GM19351 (cell line): ENCODE measurements at regions not wholly inside any gene's neighbourhood (a gene's known extent, or its start where the extent isn't known, plus 50 kb on each side); places are given as distances from the start of the nearest gene placed in this dataset.
"Not testable (repeated sequence)": the region's sequence is repeated elsewhere in the genome, so short reads cannot be mapped to it uniquely, and the experiment has no call there.

Experiments used
- ATAC-seq: cut with Tn5 transposase; IDR thresholded peaks from one replicate; pipeline ENCODE4 v1.9.1; 2021; ENCODE audit warnings: mild to moderate bottlenecking, moderate library complexity; ENCODE audit not compliant: unreplicated experiment

DNA sequence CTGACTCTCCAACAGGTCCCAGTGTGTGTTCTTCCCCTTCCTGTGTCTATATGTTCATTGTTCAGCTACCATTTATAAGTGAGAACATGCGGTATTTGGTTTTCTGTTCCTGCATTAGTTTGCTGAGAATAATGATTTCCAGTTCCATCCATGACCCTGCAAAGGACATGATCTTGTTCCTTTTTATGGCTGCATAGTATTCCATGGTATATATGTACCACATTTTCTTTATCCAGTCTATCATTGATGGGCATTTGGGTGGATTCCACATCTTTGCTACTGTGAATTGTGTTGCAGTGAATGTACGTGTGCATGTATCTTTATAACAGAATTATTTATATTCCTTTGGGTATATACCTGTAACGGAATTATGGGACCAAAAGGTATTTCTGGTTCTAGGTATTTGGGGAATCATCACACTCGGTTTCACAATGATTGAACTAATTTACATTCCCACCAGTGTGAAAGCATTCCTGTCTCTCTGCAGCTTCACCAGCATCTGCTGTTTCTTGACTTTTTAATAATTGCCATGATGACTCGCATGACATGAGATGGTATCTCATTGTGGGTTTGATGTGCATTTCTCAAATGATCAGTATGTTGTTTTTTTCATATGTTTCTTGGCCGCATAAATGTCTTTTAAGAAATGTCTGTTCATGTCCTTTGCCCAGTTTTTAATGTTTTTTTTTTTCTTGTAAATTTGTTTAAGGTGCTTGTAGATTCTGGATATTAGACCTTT lies 60.2 kb downstream of the LSMEM1 start:
- ATAC-seq: no peak

- no peak for ATAC-seq
These were observed 66.1 kb downstream of the LSMEM1 start for GRCh38 chr7:112546723-112547513.

- no peak for ATAC-seq
These were observed 67.1 kb downstream of the LSMEM1 start for GRCh38 chr7:112547916-112548315.

DNA sequence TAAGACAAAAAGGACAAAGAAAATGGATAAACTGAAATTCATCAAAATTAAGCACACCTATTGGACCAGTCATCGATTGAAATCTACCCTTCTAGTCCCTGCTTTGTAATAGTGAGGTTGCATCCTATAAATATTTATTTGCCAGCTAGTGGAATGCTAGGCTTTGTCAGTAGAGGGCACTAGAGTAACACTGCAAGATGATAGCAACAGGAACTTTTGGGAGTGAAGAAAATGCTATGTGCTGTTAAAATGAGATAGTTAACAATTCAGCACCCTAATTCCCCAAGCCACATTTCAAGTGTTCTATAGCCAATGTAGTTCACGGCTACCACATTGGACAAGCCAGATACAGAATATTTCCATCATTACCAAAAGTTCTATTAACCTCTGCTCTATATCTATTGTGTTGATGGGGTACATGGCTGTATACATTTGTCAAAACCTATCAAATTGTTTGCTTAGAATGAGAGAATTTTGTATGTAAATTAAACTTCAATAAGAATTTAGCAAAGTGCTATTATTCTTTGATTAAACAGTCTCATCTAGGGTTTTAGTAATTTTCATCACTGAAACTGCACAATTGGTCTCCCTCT lies 69.8 kb downstream of the LSMEM1 start:
- peak; percentile 93 for ATAC-seq

- ATAC-seq: not testable (repeated sequence)
These were observed 70.7 kb downstream of the LSMEM1 start for GRCh38 chr7:112551521-112551920.

GRCh38 chr7:112554591-112554990 lies 73.8 kb downstream of the LSMEM1 start:
- ATAC-seq: no peak

DNA sequence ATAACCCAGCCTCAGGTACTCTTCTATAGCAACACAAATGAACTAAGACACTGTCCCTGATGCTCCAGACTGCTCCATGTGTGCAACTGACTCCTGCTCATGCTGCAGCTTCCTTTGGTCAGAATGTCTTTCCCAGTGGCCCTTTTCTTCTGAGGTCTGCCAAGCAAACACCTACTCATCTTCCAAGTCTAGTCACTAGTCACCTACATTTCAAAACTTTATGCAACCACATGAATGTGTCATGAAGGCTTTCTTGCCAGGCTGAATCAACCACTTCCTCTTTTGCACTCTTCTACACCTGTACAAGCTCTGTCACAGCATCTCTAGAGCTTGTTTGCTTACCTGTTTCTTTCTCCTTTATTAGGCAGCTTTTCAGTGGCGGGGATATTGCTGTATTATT lies 75.8 kb downstream of the LSMEM1 start:
- ATAC-seq: peak; percentile 99

- ATAC-seq: no peak
These were observed 85.9 kb downstream of the LSMEM1 start for GRCh38 chr7:112566442-112567324.

GRCh38 chr7:112567388-112567787 lies 86.6 kb downstream of the LSMEM1 start:
- ATAC-seq: no peak

- peak; percentile 52 for ATAC-seq
These were observed 91.2 kb downstream of the LSMEM1 start for GRCh38 chr7:112571852-112572607.

DNA sequence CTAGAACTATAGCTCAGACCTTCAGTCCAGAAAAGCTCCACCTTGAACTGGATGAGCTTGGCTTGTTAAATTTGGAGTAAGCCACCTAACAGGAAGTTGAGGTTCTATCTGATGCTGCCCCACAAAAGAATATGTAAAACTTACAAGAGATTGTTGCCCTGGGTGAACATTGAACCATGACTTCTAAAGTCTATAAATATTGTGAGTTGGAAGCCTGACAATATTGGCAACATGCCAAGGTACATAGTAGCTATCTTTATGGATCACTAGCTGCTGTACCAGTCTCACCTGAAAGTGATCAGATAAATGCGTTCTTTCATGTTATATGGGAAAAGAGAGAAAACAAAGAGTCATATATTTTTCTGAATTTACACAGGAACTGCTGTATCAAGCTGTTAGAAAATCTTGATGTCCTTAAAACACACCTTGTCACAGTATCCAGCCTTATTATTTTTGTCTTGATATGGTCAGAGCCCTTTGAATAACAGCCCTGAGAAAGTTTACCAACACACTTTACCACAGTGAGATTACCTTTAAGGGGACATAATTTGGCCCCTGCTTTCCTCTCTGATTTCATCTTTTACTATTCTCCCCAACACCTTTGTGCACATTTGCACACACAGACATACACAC lies 92.0 kb downstream of the LSMEM1 start:
- ATAC-seq: peak; percentile 44

GRCh38 chr7:112573302-112574039 lies 92.7 kb downstream of the LSMEM1 start:
- no peak for ATAC-seq

GRCh38 chr7:112575864-112576263 lies 95.1 kb downstream of the LSMEM1 start:
- no peak for ATAC-seq

DNA sequence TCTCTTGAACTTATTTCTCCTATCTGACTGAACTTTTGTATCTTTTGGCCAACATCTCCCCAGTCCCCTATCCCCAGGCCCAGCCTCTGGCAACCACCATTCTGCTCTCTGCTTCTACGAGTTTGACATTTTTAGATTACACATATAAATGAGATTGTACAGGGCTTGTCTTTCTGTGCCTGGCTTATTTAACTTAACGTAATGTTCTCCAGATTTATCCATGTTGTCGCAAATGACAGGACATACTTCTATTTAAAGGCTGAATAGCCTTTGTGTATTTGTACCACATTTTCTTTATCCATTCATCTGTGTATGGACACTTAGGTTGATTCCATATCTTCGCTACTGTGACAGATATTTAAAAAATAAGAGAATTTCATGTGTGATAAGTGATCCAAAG lies 98.6 kb downstream of the LSMEM1 start:
- no peak for ATAC-seq

DNA sequence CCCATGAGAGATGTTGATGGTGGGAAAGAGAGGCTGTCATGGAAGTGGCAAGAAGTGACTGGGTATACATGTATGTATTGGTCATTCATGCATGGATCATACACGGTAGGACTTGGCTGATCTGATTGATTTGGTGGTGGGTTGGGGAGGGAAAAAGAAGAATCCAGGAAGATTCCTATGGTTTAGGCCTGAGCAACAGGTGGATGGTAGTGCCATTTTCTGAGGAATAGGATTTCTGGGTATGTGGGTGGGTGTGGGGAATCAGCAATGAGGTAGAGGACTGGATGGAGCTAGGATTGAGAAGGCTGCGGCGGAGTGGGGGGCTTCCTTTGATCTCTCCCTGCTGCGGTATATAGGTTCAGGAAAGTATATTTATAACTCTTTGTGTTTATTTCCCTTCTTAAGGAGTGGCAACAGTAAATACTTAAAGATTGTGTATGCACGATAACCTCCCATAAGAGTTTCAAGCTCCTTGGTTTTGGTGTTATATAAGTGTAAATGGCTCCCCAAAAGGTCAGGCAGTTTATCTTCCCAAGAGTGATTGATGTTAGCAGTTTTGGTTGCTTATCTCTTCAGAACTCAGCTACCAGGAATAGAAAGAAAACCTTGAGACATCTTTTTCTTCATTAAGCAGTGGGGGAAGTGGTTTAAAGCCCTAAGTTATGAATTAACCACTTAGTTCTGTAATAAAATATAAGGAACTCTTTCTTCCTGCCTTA lies 100.1 kb downstream of the LSMEM1 start:
- no peak for ATAC-seq

GRCh38 chr7:112581529-112581928 lies 100.7 kb downstream of the LSMEM1 start:
- ATAC-seq: no peak

DNA sequence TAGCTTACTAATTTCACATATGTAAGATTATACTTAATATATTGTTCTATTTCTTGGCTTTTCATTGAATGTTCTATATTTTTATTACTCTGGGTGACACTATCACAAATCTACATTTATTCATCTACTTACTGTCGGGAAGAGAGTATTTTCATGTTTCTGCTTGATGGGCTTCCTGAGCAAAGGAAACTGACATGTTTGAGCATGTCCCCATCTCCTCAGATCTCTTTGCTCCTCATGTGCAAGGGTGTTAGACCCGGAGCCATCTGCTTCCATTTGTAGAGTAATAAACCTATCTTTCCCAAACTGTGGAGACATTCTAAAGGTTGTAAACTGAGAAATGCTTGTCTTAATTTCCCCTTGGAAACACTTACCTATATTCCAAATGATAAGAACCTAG lies 103.5 kb downstream of the LSMEM1 start:
- no peak for ATAC-seq

DNA sequence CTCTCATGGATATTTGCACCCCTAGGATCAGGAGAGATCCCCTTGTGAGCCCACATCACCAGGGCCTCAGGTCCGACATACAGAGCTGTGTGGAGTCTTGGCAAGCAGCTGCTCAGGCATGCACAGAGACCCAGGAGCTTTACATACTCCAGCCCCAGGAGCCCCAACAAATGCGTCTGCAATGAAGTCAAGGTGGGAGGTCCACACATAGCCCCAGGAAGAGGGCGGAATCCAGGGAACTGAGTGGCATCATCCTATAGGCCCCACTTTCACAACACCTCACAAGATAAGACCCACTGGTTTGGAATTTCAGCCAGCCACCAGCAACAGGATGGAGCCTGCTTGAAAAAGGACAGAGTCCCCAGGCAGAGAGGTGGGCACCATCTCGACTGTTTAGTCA lies 106.7 kb downstream of the LSMEM1 start:
- no peak for ATAC-seq
